Smooth muscle cell (in vitro differentiated cells): ENCODE measurements at regions not wholly inside any gene's neighbourhood (a gene's known extent, or its start where the extent isn't known, plus 50 kb on each side); places are given as distances from the start of the nearest gene placed in this dataset.

Experiments used
- DNase-seq: peaks from one replicate; lab custom pipeline; 2025; ENCODE audit not compliant: unreplicated experiment; lab: John Stamatoyannopoulos, UW
- H2AFZ ChIP-seq: fragments of 200-600 bp; sonication (generic); 2 replicates; pipeline ENCODE4 v1.6.0; 2016; ENCODE audit warnings: antibody characterized with exemption, low read depth, mild to moderate bottlenecking
- H3F3A ChIP-seq: fragments of 200-600 bp; sonication (generic); 2 replicates; pipeline ENCODE4 v1.6.0; 2017; ENCODE audit warnings: antibody characterized with exemption, low read depth
- H3K27ac ChIP-seq: fragments of 200-600 bp; sonication (generic); 2 replicates; pipeline ENCODE4 v1.5.1; 2016; ENCODE audit warnings: low read depth, mild to moderate bottlenecking
- H3K27me3 ChIP-seq: fragments of 200-600 bp; sonication (generic); 2 replicates; pipeline ENCODE4 v1.6.1; 2016; ENCODE audit warnings: low read depth, mild to moderate bottlenecking
- H3K36me3 ChIP-seq: fragments of 200-600 bp; sonication (generic); 2 replicates; pipeline ENCODE4 v1.5.1; 2016; ENCODE audit warnings: low read depth
- H3K4me1 ChIP-seq: fragments of 200-600 bp; sonication (generic); 2 replicates; pipeline ENCODE4 v1.5.1; 2016; ENCODE audit warnings: low read depth
- H3K4me2 ChIP-seq: fragments of 200-600 bp; sonication (generic); 2 replicates; pipeline ENCODE4 v1.6.0; 2016; ENCODE audit warnings: mild to moderate bottlenecking
- H3K4me3 ChIP-seq: fragments of 200-600 bp; sonication (generic); 2 replicates; pipeline ENCODE4 v1.5.1; 2016; ENCODE audit warnings: mild to moderate bottlenecking
- H3K79me2 ChIP-seq: fragments of 200-600 bp; sonication (generic); 2 replicates; pipeline ENCODE4 v1.6.0; 2016; ENCODE audit warnings: low read depth, mild to moderate bottlenecking
- H3K9ac ChIP-seq: fragments of 200-600 bp; sonication (generic); 2 replicates; pipeline ENCODE4 v1.6.0; 2016; ENCODE audit warnings: low read depth
- H3K9me3 ChIP-seq: fragments of 200-600 bp; sonication (generic); replicated peaks from 2 replicates; pipeline ENCODE4 v1.5.1; 2016; ENCODE audit warnings: low read depth
- H4K20me1 ChIP-seq: fragments of 200-600 bp; sonication (generic); 2 replicates; pipeline ENCODE4 v1.6.0; 2016; ENCODE audit warnings: low read depth
- WGBS: methylation state at CpG from one replicate; pipeline ENCODE4 v1.1.7; 2016; ENCODE audit warnings: low lambda C conversion rate; 5-methylcytosine and 5-hydroxymethylcytosine counted together
- TF ChIP-seq, protein P1 (sequence below): fragments of 200-600 bp; sonication (generic); IDR thresholded peaks from 2 replicates; pipeline ENCODE4 v1.5.1; 2017; ENCODE audit warnings: borderline replicate concordance, mild to moderate bottlenecking, antibody characterized with exemption; ENCODE audit not compliant: insufficient read depth, poor library complexity, severe bottlenecking

DNA sequence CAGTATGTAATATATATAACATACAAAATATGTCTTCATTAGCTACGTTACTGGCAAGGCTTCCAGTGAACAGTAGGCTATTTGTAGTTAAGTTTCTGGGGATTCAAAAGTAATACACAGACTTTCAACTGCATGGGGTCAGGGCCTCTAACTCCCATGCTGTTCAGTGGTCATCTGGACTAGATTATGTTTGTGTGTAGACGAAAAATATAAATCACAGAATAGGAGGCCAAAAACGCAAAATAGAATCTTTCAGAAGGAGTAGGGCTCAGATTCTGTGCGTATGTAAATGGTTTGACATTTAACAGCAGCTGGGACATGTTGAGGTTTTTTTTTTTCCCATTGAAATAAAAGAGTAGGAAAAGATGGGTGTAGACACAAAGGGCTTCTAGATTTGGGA is 1048.7 kb upstream of the WWC1 start:
- Histone ChIP-seq H2AFZ (no peak overlapping the region), H3K4me3 (no peak overlapping the region), H3K9ac (no peak overlapping the region), H3K9me3 (no peaks in the 10 kb centered on the region), H3F3A (no peaks in the 10 kb centered on the region), H3K36me3 (no peaks in the 10 kb centered on the region), H4K20me1 (no peaks in the 10 kb centered on the region), H3K79me2 (no peaks in the 10 kb centered on the region), H3K27me3 (no peaks in the 10 kb centered on the region), H3K4me2 (no peak overlapping the region), H3K4me1 (no peaks in the 10 kb centered on the region), H3K27ac (no peak overlapping the region)
- DNase-seq = no peak
- TF ChIP-seq, protein P1, sequence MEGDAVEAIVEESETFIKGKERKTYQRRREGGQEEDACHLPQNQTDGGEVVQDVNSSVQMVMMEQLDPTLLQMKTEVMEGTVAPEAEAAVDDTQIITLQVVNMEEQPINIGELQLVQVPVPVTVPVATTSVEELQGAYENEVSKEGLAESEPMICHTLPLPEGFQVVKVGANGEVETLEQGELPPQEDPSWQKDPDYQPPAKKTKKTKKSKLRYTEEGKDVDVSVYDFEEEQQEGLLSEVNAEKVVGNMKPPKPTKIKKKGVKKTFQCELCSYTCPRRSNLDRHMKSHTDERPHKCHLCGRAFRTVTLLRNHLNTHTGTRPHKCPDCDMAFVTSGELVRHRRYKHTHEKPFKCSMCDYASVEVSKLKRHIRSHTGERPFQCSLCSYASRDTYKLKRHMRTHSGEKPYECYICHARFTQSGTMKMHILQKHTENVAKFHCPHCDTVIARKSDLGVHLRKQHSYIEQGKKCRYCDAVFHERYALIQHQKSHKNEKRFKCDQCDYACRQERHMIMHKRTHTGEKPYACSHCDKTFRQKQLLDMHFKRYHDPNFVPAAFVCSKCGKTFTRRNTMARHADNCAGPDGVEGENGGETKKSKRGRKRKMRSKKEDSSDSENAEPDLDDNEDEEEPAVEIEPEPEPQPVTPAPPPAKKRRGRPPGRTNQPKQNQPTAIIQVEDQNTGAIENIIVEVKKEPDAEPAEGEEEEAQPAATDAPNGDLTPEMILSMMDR = no peak
- WGBS = 81% methylated on average over 4 of the region's 4 CpGs

DNA sequence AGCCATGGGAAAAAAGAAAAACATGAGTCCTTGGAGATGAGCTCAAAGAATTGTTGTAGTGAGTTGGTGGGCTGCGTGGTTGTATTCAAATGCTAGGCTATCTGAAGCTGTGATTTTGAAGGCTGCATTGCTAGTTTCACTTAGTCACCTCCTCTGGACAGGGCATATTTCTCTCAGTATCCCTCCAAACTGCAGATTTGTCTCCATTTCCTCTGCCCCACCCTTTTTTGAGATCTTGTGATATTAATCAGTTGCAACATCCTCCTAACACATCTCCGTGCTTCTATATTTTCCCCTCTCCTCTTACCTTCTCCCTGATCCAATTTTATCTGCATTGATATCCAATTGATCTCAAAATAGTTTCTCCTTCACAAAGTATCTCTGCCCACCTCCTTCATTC is 1048.0 kb upstream of the WWC1 start:
- no peaks in the 10 kb centered on the region for H3K36me3 ChIP-seq
- H3K79me2 ChIP-seq = no peaks in the 10 kb centered on the region
- H3K4me1 ChIP-seq = no peaks in the 10 kb centered on the region
- no peak overlapping the region for H3K9ac ChIP-seq
- H3F3A ChIP-seq = no peaks in the 10 kb centered on the region
- no peak overlapping the region for H3K27ac ChIP-seq
- no peaks in the 10 kb centered on the region for H3K9me3 ChIP-seq
- no peak overlapping the region for H3K4me3 ChIP-seq
- 100% methylated on average over 2 of the region's 2 CpGs for WGBS
- H3K27me3 ChIP-seq = no peaks in the 10 kb centered on the region
- H3K4me2 ChIP-seq = no peak overlapping the region
- no peak for DNase-seq
- no peaks in the 10 kb centered on the region for H4K20me1 ChIP-seq
- TF ChIP-seq, protein P1 = no peak
- no peak overlapping the region for H2AFZ ChIP-seq

DNA sequence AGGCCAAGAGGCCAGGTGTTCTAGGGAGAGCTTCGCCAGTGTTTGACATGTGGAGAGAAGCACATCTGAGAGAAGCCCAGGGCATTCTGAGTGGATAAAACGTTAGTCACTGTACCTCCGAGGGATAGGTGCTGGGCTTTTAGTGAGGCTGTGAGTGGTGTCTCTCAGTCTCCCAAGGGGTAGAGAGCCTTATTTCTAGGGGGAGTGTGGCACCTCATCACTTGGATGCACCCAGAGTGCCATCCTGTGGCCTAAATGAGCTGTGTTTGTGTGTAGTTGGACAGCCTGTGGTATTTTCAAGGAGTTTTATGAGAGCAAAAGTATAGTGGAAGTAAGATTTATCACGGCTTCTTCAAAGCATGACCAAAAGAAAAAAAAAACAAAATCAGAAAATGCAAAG is 1046.9 kb upstream of the WWC1 start:
- TF ChIP-seq, protein P1 = peak; percentile 33
- Histone ChIP-seq H3K4me2 (no peak overlapping the region), H3K4me3 (no peak overlapping the region), H3K9me3 (no peaks in the 10 kb centered on the region), H3K36me3 (no peaks in the 10 kb centered on the region), H3K79me2 (no peaks in the 10 kb centered on the region), H2AFZ (no peak overlapping the region), H3K4me1 (no peaks in the 10 kb centered on the region), H3K27ac (no peak overlapping the region), H4K20me1 (no peaks in the 10 kb centered on the region), H3K27me3 (no peaks in the 10 kb centered on the region), H3K9ac (no peak overlapping the region), H3F3A (no peaks in the 10 kb centered on the region)
- 54% methylated on average over 4 of the region's 4 CpGs for WGBS
- DNase-seq = no peak

DNA sequence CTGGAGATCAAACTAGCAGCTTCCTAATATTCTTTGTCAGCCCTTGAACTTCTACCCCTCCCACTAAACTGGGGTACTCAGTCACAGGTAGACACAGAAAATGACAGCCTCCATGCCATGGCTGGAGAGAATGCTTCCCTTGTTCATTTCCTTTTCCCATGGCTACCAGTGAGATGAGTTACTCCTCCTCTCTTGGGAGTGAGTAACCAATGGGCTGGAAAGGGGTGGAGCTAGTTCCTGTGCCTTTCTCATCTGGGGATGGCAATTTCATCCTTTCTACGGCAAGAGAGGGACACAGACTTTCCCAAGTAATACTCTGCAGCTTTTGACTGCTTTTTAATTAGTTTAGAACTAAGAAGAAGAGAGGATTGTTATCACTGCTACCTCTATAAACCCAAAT is 1045.6 kb upstream of the WWC1 start:
- no peak for DNase-seq
- 89% methylated on average over 1 of the region's 1 CpG for WGBS
- H3K9me3 ChIP-seq = no peaks in the 10 kb centered on the region
- no peaks in the 10 kb centered on the region for H3K79me2 ChIP-seq
- H3K27me3 ChIP-seq = no peaks in the 10 kb centered on the region
- H3K9ac ChIP-seq = no peak overlapping the region
- no peak overlapping the region for H3K4me3 ChIP-seq
- H3K36me3 ChIP-seq = no peaks in the 10 kb centered on the region
- no peak overlapping the region for H3K4me2 ChIP-seq
- H3K27ac ChIP-seq = no peak overlapping the region
- H3K4me1 ChIP-seq = no peaks in the 10 kb centered on the region
- TF ChIP-seq, protein P1 = no peak
- H2AFZ ChIP-seq = no peak overlapping the region
- no peaks in the 10 kb centered on the region for H3F3A ChIP-seq
- no peaks in the 10 kb centered on the region for H4K20me1 ChIP-seq
